ENCODE measurements at regions not wholly inside any gene's neighbourhood (a gene's known extent, or its start where the extent isn't known, plus 50 kb on each side); places are given as distances from the start of the nearest gene placed in this dataset.

GRCh38 chr18:54509793-54510192, 81.3 kb upstream of the DYNAP start:
- DNase-seq, result no peak
- no peaks in the 10 kb centered on the region for H3K4me1 ChIP-seq (ENCODE audit: insufficient read depth)
- H3K27ac ChIP-seq, result no peak overlapping the region
- no peaks in the 10 kb centered on the region for H3K36me3 ChIP-seq
- no peaks in the 10 kb centered on the region for H3K27me3 ChIP-seq
- intact Hi-C loops (cut with DNase I), result no loop called here
- no peaks in the 10 kb centered on the region for H3K9me3 ChIP-seq
- 78 to 86% (median 85%) methylated on average over 2 of the region's 2 CpGs for WGBS, 3 donors
- no peak overlapping the region for H3K4me3 ChIP-seq
- TF ChIP-seq CTCF (IDR thresholded peaks at IDR 0.05) (no peak), EP300 (IDR thresholded peaks at IDR 0.05) (no peak), POLR2A (IDR thresholded peaks at IDR 0.05) (no peak)

- Histone ChIP-seq H3K9me3 (no peaks in the 10 kb centered on the region), H3K4me3 (no peak overlapping the region), H3K27me3 (no peaks in the 10 kb centered on the region), H3K36me3 (no peaks in the 10 kb centered on the region), H3K4me1 (ENCODE audit: insufficient read depth) (no peaks in the 10 kb centered on the region), H3K27ac (no peak overlapping the region)
- no peak for TF ChIP-seq CTCF (IDR thresholded peaks at IDR 0.05)
- TF ChIP-seq POLR2A (IDR thresholded peaks at IDR 0.05), result no peak
- TF ChIP-seq EP300 (IDR thresholded peaks at IDR 0.05), result no peak
- WGBS, 3 donors, result 65 to 74% (median 66%) methylated on average over 2 of the region's 2 CpGs
- no peak for DNase-seq
- intact Hi-C loops (cut with DNase I), result no loop called here
Observed at GRCh38 chr18:54515149-54515548, 75.9 kb upstream of the DYNAP start.

- Histone ChIP-seq H3K36me3 (no peaks in the 10 kb centered on the region), H3K4me1 (ENCODE audit: insufficient read depth) (no peaks in the 10 kb centered on the region), H3K9me3 (no peaks in the 10 kb centered on the region), H3K27me3 (no peaks in the 10 kb centered on the region), H3K27ac (no peak overlapping the region), H3K4me3 (no peak overlapping the region)
- DNase-seq, result no peak
- intact Hi-C loops (cut with DNase I), result no loop called here
- WGBS, 3 donors, result 92 to 94% (median 93%) methylated on average over 5 of the region's 5 CpGs
- no peak for TF ChIP-seq POLR2A (IDR thresholded peaks at IDR 0.05)
- TF ChIP-seq EP300 (IDR thresholded peaks at IDR 0.05), result no peak
- TF ChIP-seq CTCF (IDR thresholded peaks at IDR 0.05), result no peak
Observed at GRCh38 chr18:54517521-54517920, 73.5 kb upstream of the DYNAP start.

GRCh38 chr18:54521846-54522245, 69.2 kb upstream of the DYNAP start:
- Histone ChIP-seq H3K4me3 (no peak overlapping the region), H3K9me3 (no peaks in the 10 kb centered on the region), H3K4me1 (ENCODE audit: insufficient read depth) (no peaks in the 10 kb centered on the region), H3K36me3 (no peaks in the 10 kb centered on the region), H3K27ac (no peak overlapping the region), H3K27me3 (no peaks in the 10 kb centered on the region)
- no peak for DNase-seq
- intact Hi-C loops (cut with DNase I), result no loop called here
- 85 to 92% (median 91%) methylated on average over 1 of the region's 1 CpG for WGBS, 3 donors
- TF ChIP-seq CTCF (IDR thresholded peaks at IDR 0.05) (no peak), POLR2A (IDR thresholded peaks at IDR 0.05) (no peak), EP300 (IDR thresholded peaks at IDR 0.05) (no peak)

- no peak for TF ChIP-seq EP300 (IDR thresholded peaks at IDR 0.05)
- no peak for TF ChIP-seq POLR2A (IDR thresholded peaks at IDR 0.05)
- TF ChIP-seq CTCF (IDR thresholded peaks at IDR 0.05), result no peak
- 61 to 70% (median 63%) methylated on average over 1 of the region's 1 CpG for WGBS, 3 donors
- no peaks in the 10 kb centered on the region for H3K36me3 ChIP-seq
- no peak overlapping the region for H3K27ac ChIP-seq
- no peaks in the 10 kb centered on the region for H3K27me3 ChIP-seq
- no peak for DNase-seq
- intact Hi-C loops (cut with DNase I), result no loop called here
- H3K4me1 ChIP-seq (ENCODE audit: insufficient read depth), result no peaks in the 10 kb centered on the region
- H3K4me3 ChIP-seq, result no peak overlapping the region
- no peaks in the 10 kb centered on the region for H3K9me3 ChIP-seq
Observed at GRCh38 chr18:54528942-54529376, 62.1 kb upstream of the DYNAP start.
